GM23248 (cell line): ENCODE measurements at regions not wholly inside any gene's neighbourhood (a gene's known extent, or its start where the extent isn't known, plus 50 kb on each side); places are given as distances from the start of the nearest gene placed in this dataset.

Experiments
- DNase-seq: peaks from one replicate; pipeline ENCODE4 v3.0.0-alpha.2; 2015
- H2AFZ ChIP-seq: fragments of 200-600 bp; sonication (generic); 2 replicates; pipeline ENCODE4 v1.6.1; 2016; ENCODE audit warnings: antibody characterized with exemption
- H3F3A ChIP-seq: fragments of 200-600 bp; sonication (generic); 2 replicates; pipeline ENCODE4 v1.6.1; 2016; ENCODE audit warnings: mild to moderate bottlenecking, antibody characterized with exemption, mixed run types; ENCODE audit not compliant: insufficient read depth
- H3K27ac ChIP-seq: fragments of 200-600 bp; sonication (generic); 2 replicates; pipeline ENCODE4 v1.5.1; 2016; ENCODE audit warnings: mild to moderate bottlenecking
- H3K27me3 ChIP-seq: fragments of 200-600 bp; sonication (generic); replicated peaks from 2 replicates; pipeline ENCODE4 v1.6.1; 2016; ENCODE audit warnings: mild to moderate bottlenecking; ENCODE audit not compliant: insufficient read depth
- H3K36me3 ChIP-seq: fragments of 200-600 bp; sonication (generic); 2 replicates; pipeline ENCODE4 v1.6.1; 2016; ENCODE audit warnings: low read depth, mild to moderate bottlenecking
- H3K4me1 ChIP-seq: fragments of 200-600 bp; sonication (generic); 2 replicates; pipeline ENCODE4 v1.6.1; 2016; ENCODE audit warnings: mild to moderate bottlenecking; ENCODE audit not compliant: insufficient read depth
- H3K4me2 ChIP-seq: fragments of 200-600 bp; sonication (generic); one replicate; pipeline ENCODE4 v1.6.1; 2016; ENCODE audit warnings: mild to moderate bottlenecking; ENCODE audit not compliant: unreplicated experiment
- H3K4me3 ChIP-seq: fragments of 200-600 bp; sonication (generic); 2 replicates; pipeline ENCODE4 v1.5.1; 2016; ENCODE audit warnings: mild to moderate bottlenecking
- H3K79me2 ChIP-seq: fragments of 200-600 bp; sonication (generic); 2 replicates; pipeline ENCODE4 v1.6.1; 2016; ENCODE audit warnings: mild to moderate bottlenecking; ENCODE audit not compliant: insufficient read depth
- H3K9ac ChIP-seq: fragments of 200-600 bp; sonication (generic); 2 replicates; pipeline ENCODE4 v1.6.1; 2016; ENCODE audit warnings: mild to moderate bottlenecking
- H3K9me2 ChIP-seq: fragments of 200-600 bp; sonication (generic); 2 replicates; pipeline ENCODE4 v1.6.1; 2016; ENCODE audit warnings: mixed run types, mild to moderate bottlenecking, moderate library complexity; ENCODE audit not compliant: insufficient read depth
- H3K9me3 ChIP-seq: fragments of 200-600 bp; sonication (generic); one replicate; pipeline ENCODE4 v1.6.1; 2017; ENCODE audit warnings: low read depth
- H4K20me1 ChIP-seq: fragments of 200-600 bp; sonication (generic); 2 replicates; pipeline ENCODE4 v1.6.0; 2016; ENCODE audit not compliant: insufficient read depth
- EZH2 ChIP-seq: fragments of 200-600 bp; sonication (generic); IDR thresholded peaks from 2 replicates; pipeline ENCODE4 v1.6.1; 2018; ENCODE audit warnings: antibody characterized with exemption, mild to moderate bottlenecking; ENCODE audit not compliant: insufficient read depth, poor library complexity, severe bottlenecking
- EZH2phosphoT487 ChIP-seq: fragments of 200-600 bp; sonication (generic); IDR thresholded peaks from 2 replicates; pipeline ENCODE4 v1.6.1; 2018; ENCODE audit warnings: antibody characterized with exemption, moderate library complexity, mild to moderate bottlenecking, low read depth; ENCODE audit not compliant: insufficient read depth
- WGBS, 2 experiments: methylation state at CpG; one replicate each; pipeline ENCODE4 v1.1.6; 2015 to 2017; ENCODE audit warnings: low lambda C conversion rate in 2 of 2, low coverage in 1 of 2; ENCODE audit errors: missing lambda C conversion rate in 2 of 2; 5-methylcytosine and 5-hydroxymethylcytosine counted together
- in situ Hi-C: fragments of 300-500 bp; cut with MboI; formaldehyde crosslinking; loops from 2 replicates; pipeline ENCODE4 v1.15.0; 2020

DNA sequence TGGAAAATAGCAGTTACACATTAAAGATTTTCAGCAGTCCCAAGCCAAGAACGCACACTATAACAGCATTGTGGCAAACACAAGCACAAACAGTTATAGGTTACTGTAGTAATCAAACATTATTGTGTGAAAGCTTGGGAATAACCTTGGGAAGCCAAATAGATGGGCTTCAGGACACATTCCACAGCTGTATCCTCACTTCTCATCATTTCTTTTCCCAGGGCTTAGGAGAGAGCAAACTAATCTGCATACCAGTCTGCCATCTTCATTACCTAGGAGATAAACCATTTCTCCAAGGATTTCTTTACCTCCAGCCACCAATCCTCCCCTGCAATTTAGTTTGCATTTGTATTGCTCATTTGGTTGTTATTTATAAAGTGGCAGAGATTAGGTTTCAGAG is 352.4 kb downstream of the SH2D4B start:
- Histone ChIP-seq H3K36me3 (no peaks in the 10 kb centered on the region), H3K9ac (no peak overlapping the region), H2AFZ (no peak overlapping the region), H4K20me1 (no peaks in the 10 kb centered on the region), H3K27me3 (no peaks in the 10 kb centered on the region), H3K9me3 (no peaks in the 10 kb centered on the region), H3K4me2 (no peak overlapping the region), H3K79me2 (no peaks in the 10 kb centered on the region), H3K4me3 (no peak overlapping the region), H3K4me1 (no peaks in the 10 kb centered on the region), H3F3A (no peaks in the 10 kb centered on the region), H3K27ac (no peak overlapping the region), H3K9me2 (no peaks in the 10 kb centered on the region)
- TF ChIP-seq EZH2phosphoT487 (no peak), EZH2 (no peak)
- DNase-seq = no peak
- 10 to 11% methylated on average over 1 of the region's 1 CpG for WGBS, 2 experiments
- in situ Hi-C loops = no loop called here

DNA sequence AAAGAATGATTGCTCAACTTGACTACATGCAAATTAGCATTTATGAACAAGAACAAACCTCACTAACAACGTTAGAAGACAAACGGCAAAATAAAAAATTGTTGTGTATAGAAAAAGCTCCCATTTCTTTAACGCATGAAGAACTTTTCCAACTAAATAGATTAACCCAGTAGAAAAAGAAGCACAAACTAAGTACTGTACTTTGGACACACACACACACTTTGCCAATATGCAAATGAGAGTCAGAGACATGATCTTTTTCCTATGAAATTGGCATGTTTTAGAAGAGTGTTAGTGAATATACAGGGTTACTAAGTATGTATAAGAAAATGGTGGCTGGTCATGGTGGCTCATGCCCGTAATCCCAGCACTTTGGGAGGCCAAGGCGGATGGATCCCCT is 355.6 kb downstream of the SH2D4B start:
- Histone ChIP-seq H3K27ac (no peak overlapping the region), H3K27me3 (no peaks in the 10 kb centered on the region), H3K9ac (no peak overlapping the region), H3K79me2 (no peaks in the 10 kb centered on the region), H3K9me2 (no peaks in the 10 kb centered on the region), H3K4me2 (no peak overlapping the region), H3F3A (no peaks in the 10 kb centered on the region), H3K9me3 (no peaks in the 10 kb centered on the region), H2AFZ (no peak overlapping the region), H3K4me3 (no peak overlapping the region), H3K36me3 (no peaks in the 10 kb centered on the region), H3K4me1 (no peaks in the 10 kb centered on the region), H4K20me1 (no peaks in the 10 kb centered on the region)
- no peak for TF ChIP-seq EZH2
- no peak for TF ChIP-seq EZH2phosphoT487
- in situ Hi-C loops = no loop called here
- DNase-seq = no peak
- WGBS, 2 experiments = 25 to 40% methylated on average over 5 of the region's 5 CpGs

DNA sequence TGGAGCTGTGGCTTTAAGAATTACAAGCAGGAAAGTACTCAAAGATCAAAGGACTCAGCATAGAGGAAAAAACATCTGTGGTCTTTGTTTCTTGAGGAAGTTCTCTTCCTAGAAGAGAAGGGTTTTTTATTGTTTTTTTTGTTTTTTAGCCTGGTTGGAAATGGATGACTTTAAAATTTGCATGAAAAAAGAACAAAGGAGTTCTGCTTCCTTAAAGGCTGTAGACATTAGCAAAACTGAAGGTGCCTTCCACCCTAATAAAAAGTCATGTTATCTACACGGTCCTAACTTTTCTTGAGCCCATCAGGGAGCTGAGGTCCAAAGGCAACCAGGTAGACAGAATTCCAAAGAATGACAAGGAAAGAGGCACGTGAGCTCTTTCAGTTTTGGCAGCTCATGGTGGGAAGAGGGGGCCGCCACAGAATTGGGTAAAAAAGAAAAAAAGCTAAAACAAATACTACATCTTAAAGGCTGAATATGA is 356.6 kb downstream of the SH2D4B start:
- DNase-seq = no peak
- Histone ChIP-seq H3K4me3 (no peak overlapping the region), H3K9me3 (no peaks in the 10 kb centered on the region), H3K27me3 (no peaks in the 10 kb centered on the region), H3K36me3 (no peaks in the 10 kb centered on the region), H3F3A (no peaks in the 10 kb centered on the region), H3K9me2 (no peaks in the 10 kb centered on the region), H3K4me2 (no peak overlapping the region), H3K27ac (no peak overlapping the region), H3K4me1 (no peaks in the 10 kb centered on the region), H4K20me1 (no peaks in the 10 kb centered on the region), H3K79me2 (no peaks in the 10 kb centered on the region), H3K9ac (no peak overlapping the region), H2AFZ (no peak overlapping the region)
- in situ Hi-C loops = no loop called here
- 20 to 21% methylated on average over 3 of the region's 3 CpGs for WGBS, 2 experiments
- no peak for TF ChIP-seq EZH2phosphoT487
- no peak for TF ChIP-seq EZH2

DNA sequence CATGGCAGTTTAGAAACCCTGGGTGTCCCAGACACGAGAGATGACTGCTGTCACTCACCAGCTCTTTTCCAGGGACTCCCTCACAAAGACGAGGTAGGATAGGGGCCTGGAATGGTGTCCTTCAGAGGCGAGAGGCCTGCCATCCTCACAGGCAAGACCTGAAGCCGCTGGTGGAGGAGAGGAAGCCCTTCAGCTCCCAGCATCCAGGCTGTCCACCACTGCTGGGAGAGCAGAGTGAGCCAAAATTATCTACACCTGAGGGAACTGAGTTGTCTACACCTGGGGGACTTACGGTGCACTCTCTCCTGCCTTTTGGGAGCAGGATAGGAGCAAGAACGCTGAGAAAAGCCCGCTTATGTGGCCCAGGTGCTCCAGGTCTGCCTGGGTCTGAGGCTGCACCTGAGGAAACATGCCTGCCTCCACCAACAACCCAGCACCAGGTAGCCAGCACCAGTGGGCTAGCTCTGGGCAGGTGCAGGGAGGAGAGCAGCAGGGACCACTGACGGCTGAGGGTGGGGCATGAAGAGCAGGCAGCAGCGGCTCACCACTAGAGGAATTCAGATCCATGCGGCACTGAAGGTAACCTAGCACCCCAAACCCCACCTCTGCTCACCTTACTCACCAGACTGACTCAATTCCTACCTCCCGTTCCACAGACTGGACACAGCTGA is 357.2 kb downstream of the SH2D4B start:
- no peak overlapping the region for H2AFZ ChIP-seq
- H3K36me3 ChIP-seq = no peaks in the 10 kb centered on the region
- no peak overlapping the region for H3K4me3 ChIP-seq
- no peak overlapping the region for H3K9ac ChIP-seq
- WGBS, 2 experiments = 33 to 43% methylated on average over 11 of the region's 11 CpGs
- DNase-seq = no peak
- no peaks in the 10 kb centered on the region for H3K27me3 ChIP-seq
- no peaks in the 10 kb centered on the region for H3F3A ChIP-seq
- no peaks in the 10 kb centered on the region for H3K79me2 ChIP-seq
- H3K4me1 ChIP-seq = no peaks in the 10 kb centered on the region
- H3K4me2 ChIP-seq = no peak overlapping the region
- no peaks in the 10 kb centered on the region for H3K9me2 ChIP-seq
- H3K9me3 ChIP-seq = no peaks in the 10 kb centered on the region
- no peak overlapping the region for H3K27ac ChIP-seq
- in situ Hi-C loops = no loop called here
- TF ChIP-seq EZH2phosphoT487 (no peak), EZH2 (no peak)
- no peaks in the 10 kb centered on the region for H4K20me1 ChIP-seq

DNA sequence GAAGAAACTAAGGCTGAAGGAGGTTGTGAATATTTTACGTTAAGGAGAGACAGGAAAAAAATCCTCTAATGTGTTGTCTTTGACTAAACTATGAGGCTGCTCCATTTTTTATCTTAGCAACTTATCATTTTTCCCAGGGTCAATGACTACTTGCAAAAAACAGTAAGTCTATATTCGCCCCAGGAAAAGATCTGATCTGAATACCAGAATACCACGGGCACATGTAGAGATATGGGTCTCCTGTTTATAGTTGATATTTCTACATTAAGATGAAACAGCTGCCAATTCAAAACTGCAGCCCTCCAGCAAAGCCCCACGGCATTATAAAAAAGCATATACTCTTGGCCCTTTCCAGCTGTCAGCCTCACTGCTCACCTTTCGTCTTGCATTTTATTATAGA is 358.4 kb downstream of the SH2D4B start:
- Histone ChIP-seq H3K27me3 (no peaks in the 10 kb centered on the region), H3K4me3 (no peak overlapping the region), H4K20me1 (no peaks in the 10 kb centered on the region), H3K9ac (no peak overlapping the region), H3K9me3 (no peaks in the 10 kb centered on the region), H3K27ac (no peak overlapping the region), H3K9me2 (no peaks in the 10 kb centered on the region), H2AFZ (no peak overlapping the region), H3F3A (no peaks in the 10 kb centered on the region), H3K79me2 (no peaks in the 10 kb centered on the region), H3K4me1 (no peaks in the 10 kb centered on the region), H3K4me2 (no peak overlapping the region), H3K36me3 (no peaks in the 10 kb centered on the region)
- no peak for TF ChIP-seq EZH2phosphoT487
- in situ Hi-C loops = no loop called here
- no peak for DNase-seq
- WGBS, 2 experiments = 10 to 13% methylated on average over 5 of the region's 5 CpGs
